ENCODE measurements at regions not wholly inside any gene's neighbourhood (a gene's known extent, or its start where the extent isn't known, plus 50 kb on each side); places are given as distances from the start of the nearest gene placed in this dataset.

DNA sequence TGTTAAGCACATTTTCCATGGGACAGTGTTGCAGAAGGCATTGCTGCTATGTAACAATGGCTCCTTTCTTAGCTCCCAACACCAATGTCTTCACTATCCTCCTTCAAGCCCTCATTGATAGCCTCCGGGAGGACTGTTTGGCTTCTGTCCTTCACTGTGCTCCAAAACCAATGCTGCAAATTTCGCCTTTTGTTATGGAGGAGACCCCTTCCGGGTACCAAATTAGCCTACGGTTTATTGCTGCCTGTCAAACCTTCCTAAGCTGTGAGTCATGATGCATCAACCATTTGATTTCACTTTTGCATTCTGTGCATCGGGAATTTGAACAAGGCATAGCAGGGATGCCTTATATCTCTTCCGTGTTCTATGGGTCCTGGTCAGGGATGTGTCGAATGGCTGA, 432.9 kb downstream of the GATA3 start:
- DNase-seq (ENCODE audit: low read depth) = no peak
- TF ChIP-seq, protein P1, sequence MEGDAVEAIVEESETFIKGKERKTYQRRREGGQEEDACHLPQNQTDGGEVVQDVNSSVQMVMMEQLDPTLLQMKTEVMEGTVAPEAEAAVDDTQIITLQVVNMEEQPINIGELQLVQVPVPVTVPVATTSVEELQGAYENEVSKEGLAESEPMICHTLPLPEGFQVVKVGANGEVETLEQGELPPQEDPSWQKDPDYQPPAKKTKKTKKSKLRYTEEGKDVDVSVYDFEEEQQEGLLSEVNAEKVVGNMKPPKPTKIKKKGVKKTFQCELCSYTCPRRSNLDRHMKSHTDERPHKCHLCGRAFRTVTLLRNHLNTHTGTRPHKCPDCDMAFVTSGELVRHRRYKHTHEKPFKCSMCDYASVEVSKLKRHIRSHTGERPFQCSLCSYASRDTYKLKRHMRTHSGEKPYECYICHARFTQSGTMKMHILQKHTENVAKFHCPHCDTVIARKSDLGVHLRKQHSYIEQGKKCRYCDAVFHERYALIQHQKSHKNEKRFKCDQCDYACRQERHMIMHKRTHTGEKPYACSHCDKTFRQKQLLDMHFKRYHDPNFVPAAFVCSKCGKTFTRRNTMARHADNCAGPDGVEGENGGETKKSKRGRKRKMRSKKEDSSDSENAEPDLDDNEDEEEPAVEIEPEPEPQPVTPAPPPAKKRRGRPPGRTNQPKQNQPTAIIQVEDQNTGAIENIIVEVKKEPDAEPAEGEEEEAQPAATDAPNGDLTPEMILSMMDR (conservative IDR thresholded peaks at IDR 0.05; ENCODE audit: low read depth, low read length) = no peak
- no peak overlapping the region for H3K4me3 ChIP-seq (ENCODE audit: low read depth, low read length)

- TF ChIP-seq, protein P1 (conservative IDR thresholded peaks at IDR 0.05; ENCODE audit: low read depth, low read length) = no peak
- no peak for DNase-seq (ENCODE audit: low read depth)
Observed at GRCh38 chr10:8489232-8489631, 434.7 kb downstream of the GATA3 start.

DNA sequence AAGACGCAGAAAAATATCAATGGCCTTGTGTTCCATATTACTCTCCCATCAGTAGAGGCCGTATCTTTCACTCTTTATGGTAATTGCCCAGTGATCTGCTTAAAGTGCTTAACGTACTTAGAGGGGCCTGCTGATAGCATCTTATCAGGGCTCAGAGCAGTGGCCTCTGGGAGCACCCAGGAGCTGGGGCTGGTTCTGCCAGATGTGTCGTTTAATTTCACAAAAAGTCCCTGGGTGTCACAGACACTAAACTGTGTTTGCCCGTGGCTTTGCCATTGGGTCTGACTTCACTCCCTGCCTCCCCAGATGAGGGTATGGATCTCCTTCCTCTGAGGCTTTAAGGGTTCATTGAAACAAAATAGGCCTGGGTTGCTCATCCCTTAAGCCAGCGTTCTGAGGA, 435.3 kb downstream of the GATA3 start:
- no peak overlapping the region for H3K4me3 ChIP-seq (ENCODE audit: low read depth, low read length)
- no peak for DNase-seq (ENCODE audit: low read depth)
- TF ChIP-seq, protein P1 (conservative IDR thresholded peaks at IDR 0.05; ENCODE audit: low read depth, low read length) = no peak

More at GRCh38 chr10:8489232-8489631, 434.7 kb downstream of the GATA3 start:
- no peak overlapping the region for H3K4me3 ChIP-seq (ENCODE audit: low read depth, low read length)

DNA sequence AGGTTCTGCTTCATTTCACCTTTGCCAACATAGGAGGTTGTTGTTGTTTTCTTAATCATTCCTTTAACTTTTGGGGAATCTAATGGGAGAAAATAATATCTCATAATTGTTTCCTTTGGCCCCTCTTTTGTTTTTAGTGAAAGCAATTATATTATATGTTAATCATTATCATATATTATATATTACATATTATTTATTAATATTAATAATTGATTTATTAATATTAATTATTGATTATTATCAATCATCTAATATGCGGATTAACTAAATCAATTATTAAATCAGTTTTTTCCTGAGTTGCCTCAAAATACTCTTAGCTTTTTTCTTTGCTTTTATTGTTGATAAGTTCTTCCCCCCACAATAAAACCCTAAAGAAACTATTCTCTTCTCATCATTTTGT, 443.8 kb downstream of the GATA3 start:
- TF ChIP-seq, protein P1 (conservative IDR thresholded peaks at IDR 0.05; ENCODE audit: low read depth, low read length) = no peak
- no peak for DNase-seq (ENCODE audit: low read depth)
- no peak overlapping the region for H3K4me3 ChIP-seq (ENCODE audit: low read depth, low read length)

DNA sequence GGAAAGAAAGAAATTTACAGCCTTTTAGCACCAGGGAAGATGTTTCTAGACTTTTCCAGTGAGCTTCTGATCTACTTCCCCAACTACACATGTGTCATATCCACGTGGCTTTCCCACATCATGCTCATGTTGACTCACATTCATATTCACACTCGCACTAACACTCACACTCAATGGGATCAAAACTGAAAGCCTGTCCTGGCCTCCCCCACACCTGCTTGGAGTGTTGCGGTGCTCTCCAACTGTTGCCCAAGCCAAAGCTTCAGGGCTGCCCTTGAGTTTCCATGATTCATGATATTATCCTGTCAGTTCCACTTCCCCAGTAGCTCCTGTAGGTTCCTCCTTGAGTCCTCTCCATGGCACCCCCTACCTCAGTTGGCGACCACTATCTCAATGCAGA, 444.4 kb downstream of the GATA3 start:
- no peak overlapping the region for H3K4me3 ChIP-seq (ENCODE audit: low read depth, low read length)
- TF ChIP-seq, protein P1 (conservative IDR thresholded peaks at IDR 0.05; ENCODE audit: low read depth, low read length) = no peak
- DNase-seq (ENCODE audit: low read depth) = no peak

- TF ChIP-seq, protein P1 (conservative IDR thresholded peaks at IDR 0.05; ENCODE audit: low read depth, low read length) = no peak
- H3K4me3 ChIP-seq (ENCODE audit: low read depth, low read length) = no peak overlapping the region
- DNase-seq (ENCODE audit: low read depth) = no peak
Observed at GRCh38 chr10:8499312-8499711, 444.8 kb downstream of the GATA3 start.

GRCh38 chr10:8499752-8500390, 445.4 kb downstream of the GATA3 start:
- TF ChIP-seq, protein P1 (conservative IDR thresholded peaks at IDR 0.05; ENCODE audit: low read depth, low read length) = no peak
- DNase-seq (ENCODE audit: low read depth) = no peak
- no peak overlapping the region for H3K4me3 ChIP-seq (ENCODE audit: low read depth, low read length)

Measured in choroid plexus epithelial cell (primary cell).